ENCODE measurements at regions not wholly inside any gene's neighbourhood (a gene's known extent, or its start where the extent isn't known, plus 50 kb on each side); places are given as distances from the start of the nearest gene placed in this dataset.

DNA sequence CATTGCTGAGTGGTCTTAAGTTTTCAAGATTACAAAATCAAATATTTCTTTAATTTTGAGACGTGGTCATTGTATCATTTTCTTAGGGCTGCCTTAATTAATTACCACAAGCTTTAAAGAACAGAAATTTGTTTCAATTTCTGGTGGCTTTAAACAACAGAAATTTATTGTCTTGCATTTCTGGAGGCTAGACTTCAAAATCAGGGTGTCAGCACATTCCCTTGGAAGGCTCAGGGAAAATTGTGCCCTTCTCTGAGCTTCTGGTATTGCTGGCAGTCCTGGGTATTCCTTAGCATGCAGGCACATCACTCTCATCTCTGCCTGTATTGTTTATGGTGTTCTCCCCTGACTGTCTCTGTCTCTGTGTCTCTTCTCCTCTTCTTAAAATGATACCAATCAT, 76.0 kb upstream of the PCSK2 start:
- Histone ChIP-seq H3K4me1 (ENCODE audit: control insufficient read depth, insufficient read depth, low read length) (no peaks in the 10 kb centered on the region), H3K36me3 (ENCODE audit: control insufficient read depth in 2 of 2, insufficient read depth in 1 of 2, low read length in 2 of 2) (no peaks in the 10 kb centered on the region), H3K9me3 (ENCODE audit: control insufficient read depth, insufficient read depth, low read depth, low read length) (no peaks in the 10 kb centered on the region), H3K4me3 (ENCODE audit: low read depth, low read length) (no peak overlapping the region), H3K27ac (ENCODE audit: extremely low read depth, low read depth, low read length) (no peak overlapping the region)
- TF ChIP-seq, protein P1, sequence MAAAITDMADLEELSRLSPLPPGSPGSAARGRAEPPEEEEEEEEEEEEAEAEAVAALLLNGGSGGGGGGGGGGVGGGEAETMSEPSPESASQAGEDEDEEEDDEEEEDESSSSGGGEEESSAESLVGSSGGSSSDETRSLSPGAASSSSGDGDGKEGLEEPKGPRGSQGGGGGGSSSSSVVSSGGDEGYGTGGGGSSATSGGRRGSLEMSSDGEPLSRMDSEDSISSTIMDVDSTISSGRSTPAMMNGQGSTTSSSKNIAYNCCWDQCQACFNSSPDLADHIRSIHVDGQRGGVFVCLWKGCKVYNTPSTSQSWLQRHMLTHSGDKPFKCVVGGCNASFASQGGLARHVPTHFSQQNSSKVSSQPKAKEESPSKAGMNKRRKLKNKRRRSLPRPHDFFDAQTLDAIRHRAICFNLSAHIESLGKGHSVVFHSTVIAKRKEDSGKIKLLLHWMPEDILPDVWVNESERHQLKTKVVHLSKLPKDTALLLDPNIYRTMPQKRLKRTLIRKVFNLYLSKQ (tag by site-specific recombination; IDR thresholded peaks at IDR 0.05; ENCODE audit: borderline replicate concordance), result no peak
- TF ChIP-seq ZFHX2 (tag by site-specific recombination; conservative IDR thresholded peaks at IDR 0.05), result no peak
- TF ChIP-seq, protein P2, sequence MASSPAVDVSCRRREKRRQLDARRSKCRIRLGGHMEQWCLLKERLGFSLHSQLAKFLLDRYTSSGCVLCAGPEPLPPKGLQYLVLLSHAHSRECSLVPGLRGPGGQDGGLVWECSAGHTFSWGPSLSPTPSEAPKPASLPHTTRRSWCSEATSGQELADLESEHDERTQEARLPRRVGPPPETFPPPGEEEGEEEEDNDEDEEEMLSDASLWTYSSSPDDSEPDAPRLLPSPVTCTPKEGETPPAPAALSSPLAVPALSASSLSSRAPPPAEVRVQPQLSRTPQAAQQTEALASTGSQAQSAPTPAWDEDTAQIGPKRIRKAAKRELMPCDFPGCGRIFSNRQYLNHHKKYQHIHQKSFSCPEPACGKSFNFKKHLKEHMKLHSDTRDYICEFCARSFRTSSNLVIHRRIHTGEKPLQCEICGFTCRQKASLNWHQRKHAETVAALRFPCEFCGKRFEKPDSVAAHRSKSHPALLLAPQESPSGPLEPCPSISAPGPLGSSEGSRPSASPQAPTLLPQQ (tag by site-specific recombination; IDR thresholded peaks at IDR 0.05), result no peak
- TF ChIP-seq ZNF571 (tag by site-specific recombination; IDR thresholded peaks at IDR 0.05), result no peak
- TF ChIP-seq, protein P3, sequence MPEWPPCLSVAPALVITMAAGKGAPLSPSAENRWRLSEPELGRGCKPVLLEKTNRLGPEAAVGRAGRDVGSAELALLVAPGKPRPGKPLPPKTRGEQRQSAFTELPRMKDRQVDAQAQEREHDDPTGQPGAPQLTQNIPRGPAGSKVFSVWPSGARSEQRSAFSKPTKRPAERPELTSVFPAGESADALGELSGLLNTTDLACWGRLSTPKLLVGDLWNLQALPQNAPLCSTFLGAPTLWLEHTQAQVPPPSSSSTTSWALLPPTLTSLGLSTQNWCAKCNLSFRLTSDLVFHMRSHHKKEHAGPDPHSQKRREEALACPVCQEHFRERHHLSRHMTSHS (tag by site-specific recombination; IDR thresholded peaks at IDR 0.05), result no peak
- ChIA-PET POLR2A (no interaction called here), CTCF (interaction anchor here (0.6 to 0.7 kb wide), 2 partner anchors 1167 to 1437 kb away, joined by 3 to 4 read pairs; no protein-coding TSS in a partner anchor)

DNA sequence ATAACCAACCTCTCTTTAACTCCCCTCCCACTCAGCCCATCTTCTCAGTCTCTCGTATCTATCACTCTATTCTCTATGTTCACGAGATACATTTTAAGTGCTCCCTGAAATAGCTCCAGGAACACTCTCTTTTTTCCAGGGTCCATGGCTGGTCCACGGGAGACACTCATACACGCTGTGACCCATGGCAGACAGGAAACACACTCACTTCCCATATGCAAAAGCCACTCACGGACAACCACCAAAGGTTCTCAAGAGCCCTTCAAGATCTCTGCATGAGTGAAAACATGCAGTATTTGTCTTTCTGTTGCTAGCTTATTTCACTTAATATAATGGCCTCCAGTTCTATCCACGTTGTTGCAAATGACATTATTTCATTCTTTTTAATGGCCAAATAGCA, 71.4 kb upstream of the PCSK2 start:
- TF ChIP-seq SP7 (tag by site-specific recombination; IDR thresholded peaks at IDR 0.05) (no peak), ZNF530 (tag by site-specific recombination; IDR thresholded peaks at IDR 0.05; ENCODE audit: low read depth) (no peak), ZNF121 (tag by site-specific recombination; IDR thresholded peaks at IDR 0.05) (no peak), ZNF600 (tag by site-specific recombination; IDR thresholded peaks at IDR 0.05) (no peak), ZNF37A (tag by site-specific recombination; IDR thresholded peaks at IDR 0.05) (no peak)
- TF ChIP-seq, protein P4, sequence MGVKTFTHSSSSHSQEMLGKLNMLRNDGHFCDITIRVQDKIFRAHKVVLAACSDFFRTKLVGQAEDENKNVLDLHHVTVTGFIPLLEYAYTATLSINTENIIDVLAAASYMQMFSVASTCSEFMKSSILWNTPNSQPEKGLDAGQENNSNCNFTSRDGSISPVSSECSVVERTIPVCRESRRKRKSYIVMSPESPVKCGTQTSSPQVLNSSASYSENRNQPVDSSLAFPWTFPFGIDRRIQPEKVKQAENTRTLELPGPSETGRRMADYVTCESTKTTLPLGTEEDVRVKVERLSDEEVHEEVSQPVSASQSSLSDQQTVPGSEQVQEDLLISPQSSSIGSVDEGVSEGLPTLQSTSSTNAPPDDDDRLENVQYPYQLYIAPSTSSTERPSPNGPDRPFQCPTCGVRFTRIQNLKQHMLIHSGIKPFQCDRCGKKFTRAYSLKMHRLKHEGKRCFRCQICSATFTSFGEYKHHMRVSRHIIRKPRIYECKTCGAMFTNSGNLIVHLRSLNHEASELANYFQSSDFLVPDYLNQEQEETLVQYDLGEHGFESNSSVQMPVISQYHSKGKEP (tag by site-specific recombination; IDR thresholded peaks at IDR 0.05), result no peak
- CTCF ChIA-PET, result no interaction called here
- H3K4me3 ChIP-seq (ENCODE audit: low read depth, low read length), result no peak overlapping the region
- H3K27ac ChIP-seq (ENCODE audit: extremely low read depth, low read depth, low read length), result no peak overlapping the region
- H3K4me1 ChIP-seq (ENCODE audit: control insufficient read depth, insufficient read depth, low read length), result no peaks in the 10 kb centered on the region
- POLR2A ChIA-PET, result no interaction called here
- H3K9me3 ChIP-seq (ENCODE audit: control insufficient read depth, insufficient read depth, low read depth, low read length), result no peaks in the 10 kb centered on the region
- no peaks in the 10 kb centered on the region for H3K36me3 ChIP-seq (ENCODE audit: control insufficient read depth in 2 of 2, insufficient read depth in 1 of 2, low read length in 2 of 2)

DNA sequence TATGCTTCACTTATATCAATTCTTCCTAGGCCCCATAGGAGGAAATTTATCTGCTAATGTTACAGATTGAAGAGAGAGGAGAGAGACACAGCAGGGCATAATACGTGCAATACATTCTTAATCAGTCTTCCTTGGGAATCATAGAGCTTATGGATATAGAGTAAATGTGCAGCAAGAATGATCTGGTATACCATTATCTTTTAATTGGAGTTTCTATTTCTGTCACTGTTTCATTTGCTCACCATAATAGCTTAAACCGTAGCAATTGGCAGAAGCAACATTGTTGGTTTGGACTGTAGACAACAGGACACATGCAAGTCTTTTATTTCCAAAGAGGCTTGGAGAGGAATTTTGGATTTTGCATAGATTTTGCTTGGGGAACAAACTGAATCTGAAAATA, 68.1 kb upstream of the PCSK2 start:
- no peaks in the 10 kb centered on the region for H3K4me1 ChIP-seq (ENCODE audit: control insufficient read depth, insufficient read depth, low read length)
- POLR2A ChIA-PET, result no interaction called here
- TF ChIP-seq EGR2 (tag by site-specific recombination; IDR thresholded peaks at IDR 0.05; ENCODE audit: low read depth), result no peak
- no peak for TF ChIP-seq ZNF426 (tag by site-specific recombination; IDR thresholded peaks at IDR 0.05)
- TF ChIP-seq, protein P5, sequence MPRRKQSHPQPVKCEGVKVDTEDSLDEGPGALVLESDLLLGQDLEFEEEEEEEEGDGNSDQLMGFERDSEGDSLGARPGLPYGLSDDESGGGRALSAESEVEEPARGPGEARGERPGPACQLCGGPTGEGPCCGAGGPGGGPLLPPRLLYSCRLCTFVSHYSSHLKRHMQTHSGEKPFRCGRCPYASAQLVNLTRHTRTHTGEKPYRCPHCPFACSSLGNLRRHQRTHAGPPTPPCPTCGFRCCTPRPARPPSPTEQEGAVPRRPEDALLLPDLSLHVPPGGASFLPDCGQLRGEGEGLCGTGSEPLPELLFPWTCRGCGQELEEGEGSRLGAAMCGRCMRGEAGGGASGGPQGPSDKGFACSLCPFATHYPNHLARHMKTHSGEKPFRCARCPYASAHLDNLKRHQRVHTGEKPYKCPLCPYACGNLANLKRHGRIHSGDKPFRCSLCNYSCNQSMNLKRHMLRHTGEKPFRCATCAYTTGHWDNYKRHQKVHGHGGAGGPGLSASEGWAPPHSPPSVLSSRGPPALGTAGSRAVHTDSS (tag by site-specific recombination; IDR thresholded peaks at IDR 0.05), result no peak
- no peak for TF ChIP-seq ZNF768 (tag by site-specific recombination; IDR thresholded peaks at IDR 0.05)
- TF ChIP-seq ZNF223 (tag by site-specific recombination; IDR thresholded peaks at IDR 0.05), result no peak
- TF ChIP-seq ZBTB20 (tag by site-specific recombination; IDR thresholded peaks at IDR 0.05), result no peak
- TF ChIP-seq, protein P6, sequence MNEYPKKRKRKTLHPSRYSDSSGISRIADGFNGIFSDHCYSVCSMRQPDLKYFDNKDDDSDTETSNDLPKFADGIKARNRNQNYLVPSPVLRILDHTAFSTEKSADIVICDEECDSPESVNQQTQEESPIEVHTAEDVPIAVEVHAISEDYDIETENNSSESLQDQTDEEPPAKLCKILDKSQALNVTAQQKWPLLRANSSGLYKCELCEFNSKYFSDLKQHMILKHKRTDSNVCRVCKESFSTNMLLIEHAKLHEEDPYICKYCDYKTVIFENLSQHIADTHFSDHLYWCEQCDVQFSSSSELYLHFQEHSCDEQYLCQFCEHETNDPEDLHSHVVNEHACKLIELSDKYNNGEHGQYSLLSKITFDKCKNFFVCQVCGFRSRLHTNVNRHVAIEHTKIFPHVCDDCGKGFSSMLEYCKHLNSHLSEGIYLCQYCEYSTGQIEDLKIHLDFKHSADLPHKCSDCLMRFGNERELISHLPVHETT (tag by site-specific recombination; IDR thresholded peaks at IDR 0.05), result no peak
- no peak for TF ChIP-seq PRDM1 (tag by site-specific recombination; IDR thresholded peaks at IDR 0.05)
- no peak for TF ChIP-seq ZNF211 (tag by site-specific recombination; IDR thresholded peaks at IDR 0.05; ENCODE audit: low read depth)
- no peak for TF ChIP-seq ZNF585B (tag by site-specific recombination; IDR thresholded peaks at IDR 0.05)
- no peaks in the 10 kb centered on the region for H3K9me3 ChIP-seq (ENCODE audit: control insufficient read depth, insufficient read depth, low read depth, low read length)
- CTCF ChIA-PET, result no interaction called here
- H3K36me3 ChIP-seq (ENCODE audit: control insufficient read depth in 2 of 2, insufficient read depth in 1 of 2, low read length in 2 of 2), result no peaks in the 10 kb centered on the region
- no peak overlapping the region for H3K27ac ChIP-seq (ENCODE audit: extremely low read depth, low read depth, low read length)
- no peak overlapping the region for H3K4me3 ChIP-seq (ENCODE audit: low read depth, low read length)

Measured in HEK293 (cell line).